Occipital lobe (tissue), 1 donor: ENCODE measurements at regions not wholly inside any gene's neighbourhood (a gene's known extent, or its start where the extent isn't known, plus 50 kb on each side); places are given as distances from the start of the nearest gene placed in this dataset.
"Not testable (repeated sequence)": the region's sequence is repeated elsewhere in the genome, so short reads cannot be mapped to it uniquely, and the experiment has no call there.

ENCODE experiments used
- DNase-seq: peaks from one replicate; lab custom pipeline; 2025; lab: John Stamatoyannopoulos, UW

DNA sequence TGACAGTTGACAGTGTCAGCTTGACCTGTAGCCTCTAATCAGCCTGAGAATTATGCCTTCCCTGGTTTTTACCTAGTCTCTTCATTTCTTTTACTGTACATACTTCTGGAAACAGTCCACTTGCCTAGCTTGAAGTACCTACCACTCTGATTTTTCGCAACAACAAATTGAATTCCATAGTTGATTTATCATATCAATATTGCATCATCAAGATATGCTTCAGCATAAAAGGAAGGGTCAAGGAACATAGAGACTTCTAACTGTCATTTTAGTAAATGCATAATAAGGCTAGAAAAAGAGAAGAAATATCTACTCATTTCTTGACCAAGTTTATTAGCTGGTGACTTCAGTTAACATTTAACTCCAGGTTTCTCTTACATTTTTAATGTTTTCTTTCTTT, 174.2 kb upstream of the FAR2 start:
- DNase-seq = no peak

- no peak for DNase-seq
Observed at GRCh38 chr12:28975564-28976340, 173.3 kb upstream of the FAR2 start.

- no peak for DNase-seq
Observed at GRCh38 chr12:28980436-28980835, 168.6 kb upstream of the FAR2 start.

- no peak for DNase-seq
Observed at GRCh38 chr12:28987538-28988324, 161.3 kb upstream of the FAR2 start.

DNA sequence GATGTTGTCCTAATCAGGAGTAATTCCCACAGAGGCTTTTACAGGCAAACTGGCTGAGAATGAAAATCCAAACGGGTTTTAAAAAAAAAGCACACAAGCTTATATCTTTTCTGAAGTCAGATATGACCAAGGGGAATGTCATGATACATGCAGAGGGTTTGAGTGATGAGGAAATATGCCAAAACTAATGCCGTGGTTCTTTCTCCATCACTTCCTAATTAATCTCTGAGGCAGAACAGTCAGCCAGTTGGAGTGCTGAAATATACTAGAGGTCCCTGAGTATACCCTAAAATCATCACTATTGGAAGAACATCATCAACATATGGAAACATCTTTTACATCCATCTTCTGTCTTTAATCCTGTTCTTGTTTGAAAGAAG, 160.8 kb upstream of the FAR2 start:
- no peak for DNase-seq

- no peak for DNase-seq
Observed at GRCh38 chr12:28991626-28992025, 157.5 kb upstream of the FAR2 start.

GRCh38 chr12:28993720-28994119, 155.4 kb upstream of the FAR2 start:
- DNase-seq = no peak

DNA sequence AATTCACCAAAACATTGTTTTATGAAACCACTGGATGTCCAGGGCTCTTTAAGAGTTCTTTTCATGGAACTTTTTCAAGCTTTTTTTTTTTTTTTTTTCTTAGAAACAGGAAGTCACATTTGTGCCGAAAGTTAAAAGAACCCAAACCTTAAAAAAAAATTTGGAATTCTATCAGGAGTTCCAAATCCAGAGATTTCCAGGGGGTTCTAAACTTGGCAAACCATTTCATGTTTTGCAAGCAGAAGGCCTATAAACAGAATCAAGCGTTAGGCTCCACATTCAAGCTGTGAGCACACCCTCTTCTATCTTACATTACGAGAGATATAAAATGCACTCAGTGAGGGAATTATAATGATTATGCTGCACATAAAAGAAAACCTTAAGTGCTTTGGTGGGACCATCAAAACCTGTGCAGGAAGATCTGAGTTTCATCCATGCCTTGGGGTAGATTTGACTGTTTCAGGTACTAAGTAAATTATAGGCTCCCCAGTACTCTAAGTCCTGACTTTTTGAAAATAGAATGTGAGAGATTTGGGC, 154.8 kb upstream of the FAR2 start:
- no peak for DNase-seq

DNA sequence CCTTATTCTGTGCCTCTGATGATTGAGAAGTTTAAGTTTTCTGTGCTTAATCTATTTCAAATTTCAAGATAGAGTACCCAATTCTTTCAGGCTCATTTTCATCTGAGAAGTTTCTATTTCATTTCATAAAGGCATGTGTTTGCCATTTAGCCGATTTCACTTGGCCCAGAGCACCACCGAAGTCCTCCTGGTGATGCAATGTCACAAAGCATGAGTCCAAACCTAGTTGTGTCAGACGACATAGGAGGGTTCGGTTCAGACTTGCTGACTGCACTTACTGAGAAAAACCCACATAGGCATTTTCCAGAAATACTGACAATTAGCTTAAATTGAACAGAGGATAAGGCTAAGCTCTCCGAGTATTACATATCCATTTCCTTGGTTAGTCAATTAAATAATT, 152.4 kb upstream of the FAR2 start:
- no peak for DNase-seq

- no peak for DNase-seq
Observed at GRCh38 chr12:28998662-28999120, 150.4 kb upstream of the FAR2 start.

GRCh38 chr12:29004066-29004935, 144.8 kb upstream of the FAR2 start:
- no peak for DNase-seq

DNA sequence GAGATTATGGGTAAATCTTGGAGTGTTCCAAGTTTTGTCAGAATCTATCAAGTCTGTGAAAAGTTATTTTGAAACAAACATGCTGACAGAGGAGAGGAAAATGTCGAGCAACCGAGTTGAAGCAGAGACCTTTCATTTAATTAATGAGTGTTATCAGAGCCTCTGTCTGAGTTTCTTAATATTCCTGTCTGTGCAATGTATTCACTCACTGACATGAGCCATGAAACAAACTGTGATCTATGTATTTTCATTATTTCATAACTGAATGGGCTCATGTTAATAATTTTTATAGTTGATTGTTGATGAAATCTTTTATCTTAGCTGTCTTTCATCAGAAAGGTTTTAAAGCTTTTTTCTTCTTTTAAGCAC, 144.2 kb upstream of the FAR2 start:
- no peak for DNase-seq

- no peak for DNase-seq
Observed at GRCh38 chr12:29008786-29009185, 140.3 kb upstream of the FAR2 start.

GRCh38 chr12:29012673-29013072, 136.4 kb upstream of the FAR2 start:
- DNase-seq = no peak

DNA sequence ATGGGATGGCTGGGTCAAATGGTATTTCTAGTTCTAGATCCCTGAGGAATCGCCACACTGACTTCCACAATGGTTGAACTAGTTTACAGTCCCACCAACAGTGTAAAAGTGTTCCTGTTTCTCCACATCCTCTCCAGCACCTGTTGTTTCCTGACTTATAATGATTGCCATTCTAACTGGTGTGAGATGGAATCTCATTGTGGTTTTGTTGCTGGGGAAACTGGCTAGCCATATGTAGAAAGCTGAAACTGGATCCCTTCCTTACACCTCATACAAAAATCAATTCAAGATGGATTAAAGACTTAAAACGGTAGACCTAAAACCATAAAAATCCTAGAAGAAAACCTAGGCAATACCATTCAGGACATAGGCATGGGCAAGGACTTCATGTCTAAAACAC, 131.5 kb upstream of the FAR2 start:
- DNase-seq = not testable (repeated sequence)

DNA sequence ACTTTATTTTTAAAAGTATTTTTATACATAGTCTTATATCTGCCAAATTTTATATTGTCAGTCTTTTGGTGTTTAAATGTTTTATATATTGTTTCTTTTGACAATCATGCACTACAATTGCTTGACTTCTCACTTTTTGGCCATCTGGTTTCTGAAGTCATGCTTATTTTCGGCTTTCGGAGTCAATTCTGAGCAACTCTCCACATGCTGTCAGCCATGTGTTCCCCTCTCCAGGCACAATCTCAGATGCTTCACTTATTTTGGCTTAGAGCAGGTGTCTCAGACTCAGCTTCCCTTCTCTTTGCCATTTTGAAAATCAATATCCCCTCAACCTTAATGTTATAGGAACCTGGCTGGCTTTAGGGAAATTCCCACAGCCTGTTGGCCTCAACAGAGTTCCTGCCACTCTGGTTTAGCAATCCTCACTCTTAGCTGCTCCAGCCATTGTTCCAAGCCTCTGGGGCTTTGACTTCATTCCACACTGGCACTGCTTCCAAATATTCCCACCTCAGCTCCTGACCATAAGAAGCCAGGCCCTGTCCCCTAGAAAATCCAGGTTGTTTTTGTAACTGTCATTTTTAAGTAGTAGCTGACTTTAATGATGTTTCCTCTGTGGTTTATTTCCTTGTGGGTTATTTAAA, 125.5 kb upstream of the FAR2 start:
- DNase-seq = no peak

DNA sequence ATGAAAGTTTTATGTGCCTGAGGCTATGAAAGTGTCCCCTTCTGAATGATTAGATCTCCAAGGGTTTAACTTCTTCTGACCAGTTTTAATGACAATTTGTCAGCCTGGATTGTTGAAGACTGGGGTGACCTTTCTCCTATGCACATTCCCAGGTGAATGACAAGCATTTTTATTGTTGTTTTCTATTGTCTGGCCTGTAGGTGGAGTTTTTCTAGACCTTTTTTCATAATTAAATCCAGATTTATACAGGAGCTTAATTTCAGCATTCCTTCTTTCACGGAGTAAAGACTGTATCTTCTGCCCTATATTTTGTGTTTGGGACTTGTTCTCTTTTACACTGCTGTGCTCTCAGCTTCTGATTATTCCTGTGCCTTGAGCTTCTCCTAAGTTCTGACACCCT, 125.0 kb upstream of the FAR2 start:
- DNase-seq = no peak

DNA sequence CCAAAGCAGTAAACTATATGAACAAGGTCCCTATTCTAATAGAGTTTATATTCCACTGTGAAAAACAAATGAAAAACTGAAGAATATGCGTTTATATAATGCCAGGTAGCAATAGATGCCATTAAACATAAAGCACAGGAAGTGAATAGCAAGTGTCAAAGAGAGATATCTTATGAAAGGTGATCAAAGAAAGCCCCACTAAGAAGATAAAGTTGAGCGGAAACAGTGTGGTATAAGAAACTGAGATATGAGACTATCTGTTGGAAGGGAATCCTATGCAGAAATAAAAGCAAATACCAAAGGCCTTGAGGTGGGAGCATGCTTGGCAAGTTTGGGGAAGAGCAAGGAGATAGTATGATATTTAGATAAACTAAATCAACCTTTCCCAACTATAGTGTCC, 123.1 kb upstream of the FAR2 start:
- no peak for DNase-seq

DNA sequence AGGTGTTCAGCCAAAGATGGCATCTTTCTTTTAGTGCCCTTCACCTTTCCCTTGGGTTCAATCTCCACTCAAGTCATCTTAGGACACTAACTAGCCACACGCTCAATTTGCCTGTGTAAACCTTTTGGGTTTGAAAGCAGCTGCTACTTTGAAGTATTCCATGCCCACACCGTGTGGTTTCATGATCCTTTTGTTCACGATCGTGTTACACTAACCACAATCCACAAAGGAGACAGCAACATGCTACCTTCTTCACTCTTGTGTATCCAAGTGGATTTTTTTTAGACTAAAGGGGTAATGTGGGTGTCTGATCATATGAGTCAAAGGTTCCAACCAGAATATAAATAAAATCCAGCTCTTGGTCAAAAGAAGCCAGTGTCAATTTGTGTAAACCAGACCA, 122.7 kb upstream of the FAR2 start:
- no peak for DNase-seq

DNA sequence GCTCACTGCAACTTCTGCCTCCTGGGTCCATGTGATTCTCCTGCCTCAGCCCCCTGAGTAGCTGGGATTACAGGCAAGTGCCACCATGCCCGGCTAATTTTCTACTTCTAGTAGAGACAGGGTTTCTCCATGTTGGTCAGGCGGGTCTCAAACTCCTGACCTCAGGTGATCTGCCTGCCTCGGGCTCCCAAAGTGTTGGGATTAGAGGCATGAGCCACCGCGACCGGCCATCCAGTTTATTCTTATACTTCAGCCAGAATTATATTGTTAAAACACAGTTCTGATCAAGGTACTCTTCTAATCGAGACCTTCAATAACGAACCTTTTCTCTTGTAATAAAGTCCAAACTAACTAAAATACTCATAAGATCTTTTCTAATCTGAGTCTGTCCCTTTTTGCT, 119.6 kb upstream of the FAR2 start:
- DNase-seq = not testable (repeated sequence)

GRCh38 chr12:29030006-29030405, 119.1 kb upstream of the FAR2 start:
- no peak for DNase-seq
